B cell (primary cell): ENCODE measurements at regions not wholly inside any gene's neighbourhood (a gene's known extent, or its start where the extent isn't known, plus 50 kb on each side); places are given as distances from the start of the nearest gene placed in this dataset.
"Not testable (repeated sequence)": the region's sequence is repeated elsewhere in the genome, so short reads cannot be mapped to it uniquely, and the experiment has no call there.

Experiments
- ATAC-seq: fragments of 200-7000 bp; cut with Tn5 transposase; one replicate; pipeline ENCODE4 v1.10.0; 2021; ENCODE audit warnings: low read depth, mild to moderate bottlenecking, moderate number of reproducible peaks, moderate library complexity
- CTCF ChIA-PET: fragments of 350-600 bp; sonication (Branson Sonifier 250); formaldehyde crosslinking; loops from one replicate; lab custom pipeline; 2021; ENCODE audit warnings: antibody characterized with exemption, inconsistent platforms; lab: Charles Lee
- POLR2A ChIA-PET: fragments of 350-600 bp; sonication (Branson Sonifier 250); formaldehyde crosslinking; loops from one replicate; lab custom pipeline; 2021; ENCODE audit warnings: antibody characterized with exemption; lab: Charles Lee
- DNase-seq: peaks from one replicate; pipeline ENCODE4 v3.0.0; 2013
- H2AFZ ChIP-seq: 2 replicates; pipeline ENCODE4 v1.6.1; 2012; ENCODE audit warnings: mild to moderate bottlenecking, low read depth, low read length; ENCODE audit not compliant: insufficient read depth, poor library complexity, severe bottlenecking
- H3K27ac ChIP-seq, 2 donors: 1 replicate in 1 of 2; 2 replicates in 1 of 2; pipeline ENCODE4 v1.5.1; 2012 to 2013; ENCODE audit warnings: low read length in 2 of 2, mild to moderate bottlenecking in 2 of 2, moderate library complexity in 1 of 2
- H3K27me3 ChIP-seq, 4 experiments: fragments of 200-600 bp in 1 of 4; sonication (generic) in 1 of 4; replicated peaks in 1 of 4; 1 replicate in 2 of 4; 2 replicates in 2 of 4; pipeline versions ENCODE4 v1.6.1 to v1.7.0; 2013 to 2016; ENCODE audit warnings: low read length in 3 of 4, mild to moderate bottlenecking in 2 of 4, mixed read lengths in 1 of 4, moderate library complexity in 1 of 4; ENCODE audit not compliant: insufficient read depth in 4 of 4, control insufficient read depth in 3 of 4; ENCODE audit errors: control extremely low read depth in 1 of 4
- H3K36me3 ChIP-seq, 2 experiments: replicated peaks in 1 of 2; 1 replicate in 1 of 2; 2 replicates in 1 of 2; pipeline versions ENCODE4 v1.6.1 to v1.7.1; 2013; ENCODE audit warnings: low read length in 1 of 2; ENCODE audit not compliant: insufficient read depth in 2 of 2, control insufficient read depth in 1 of 2; ENCODE audit errors: control extremely low read depth in 1 of 2, extremely low read depth in 1 of 2
- H3K4me1 ChIP-seq, 2 donors: fragments of 200-600 bp in 1 of 2; sonication (generic) in 1 of 2; 1 replicate in 1 of 2; 2 replicates in 1 of 2; pipeline versions ENCODE4 v1.5.1 to v1.6.1; 2013 to 2017; ENCODE audit warnings: low read length in 2 of 2; ENCODE audit not compliant: control insufficient read depth in 2 of 2, insufficient read depth in 2 of 2
- H3K4me2 ChIP-seq: replicated peaks from 2 replicates; pipeline ENCODE3; 2012; ENCODE audit warnings: mild to moderate bottlenecking, low read depth, low read length; ENCODE audit not compliant: poor library complexity, severe bottlenecking
- H3K4me3 ChIP-seq, 5 experiments: fragments of 200-600 bp in 1 of 5; sonication (generic) in 1 of 5; 1 replicate in 3 of 5; 2 replicates in 2 of 5; pipeline versions ENCODE4 v1.5.1 to v1.7.0; 2011 to 2016; ENCODE audit warnings: low read length in 4 of 5, mild to moderate bottlenecking in 4 of 5, low read depth in 2 of 5, control low read depth in 1 of 5, moderate library complexity in 1 of 5; ENCODE audit not compliant: insufficient read depth in 1 of 5; ENCODE audit errors: control extremely low read depth in 1 of 5, extremely low read depth in 1 of 5
- H3K79me2 ChIP-seq: fragments of 200-600 bp; sonication (generic); one replicate; pipeline ENCODE4 v1.6.0; 2016; ENCODE audit warnings: low read length; ENCODE audit not compliant: control insufficient read depth, insufficient read depth
- H3K9ac ChIP-seq: fragments of 200-600 bp; sonication (generic); 2 replicates; pipeline ENCODE4 v1.6.1; 2017; ENCODE audit warnings: mild to moderate bottlenecking, low read length, moderate library complexity
- H3K9me3 ChIP-seq, 3 donors: one replicate each; pipeline versions ENCODE4 v1.6.1 to v1.7.1; 2013; ENCODE audit warnings: low read length in 2 of 3; ENCODE audit not compliant: control insufficient read depth in 2 of 3, insufficient read depth in 1 of 3; ENCODE audit errors: control extremely low read depth in 1 of 3
- H4K20me1 ChIP-seq: 2 replicates; pipeline ENCODE4 v1.6.0; 2012; ENCODE audit warnings: mild to moderate bottlenecking, low read length; ENCODE audit not compliant: insufficient read depth, control insufficient read depth, poor library complexity, severe bottlenecking
- H3K27ac Mint-ChIP-seq: one replicate; pipeline ENCODE4 v1.8.0; 2021; ENCODE audit warnings: mixed read lengths
- H3K27me3 Mint-ChIP-seq: one replicate; pipeline ENCODE4 v1.8.0; 2021; ENCODE audit warnings: mixed read lengths
- H3K4me1 Mint-ChIP-seq: one replicate; pipeline ENCODE4 v1.8.0; 2021; ENCODE audit warnings: mixed read lengths
- H3K4me3 Mint-ChIP-seq: one replicate; pipeline ENCODE4 v1.8.0; 2021; ENCODE audit warnings: mixed read lengths
- H3K9me3 Mint-ChIP-seq: one replicate; pipeline ENCODE4 v1.8.0; 2022; ENCODE audit warnings: mixed read lengths; ENCODE audit not compliant: insufficient read depth
- CTCF ChIP-seq: fragments of 200-600 bp; IDR thresholded peaks from one replicate; pipeline ENCODE4 v1.8.0; 2022; ENCODE audit warnings: antibody characterized with exemption, mild to moderate bottlenecking
- EZH2 ChIP-seq: IDR thresholded peaks from 2 replicates; pipeline ENCODE4 v1.6.1; 2012; ENCODE audit warnings: borderline replicate concordance, low read depth, mild to moderate bottlenecking, moderate library complexity, low read length; ENCODE audit not compliant: insufficient read depth, poor library complexity, severe bottlenecking
- WGBS: methylation state at CpG from one replicate; pipeline ENCODE4 v1.1.5; 2013; ENCODE audit warnings: missing lambda C conversion rate; ENCODE audit not compliant: insufficient coverage; 5-methylcytosine and 5-hydroxymethylcytosine counted together
- intact Hi-C: fragments of 100-400 bp; cut with micrococcal nuclease; formaldehyde crosslinking; loops from one replicate; pipeline ENCODE4 v1.10.0; 2022

GRCh38 chr20:29085625-29086024 is 2171.8 kb upstream of the DEFB115 start:
- ATAC-seq (no peak), DNase-seq (no peak)
- intact Hi-C loops, result no loop called here
- Histone ChIP-seq H3K4me3 (no peak overlapping the region), H3K4me2 (no peak overlapping the region), H3K9ac (no peak overlapping the region), H2AFZ (no peak overlapping the region), H3K27me3 (no peaks in the 10 kb centered on the region), H3K79me2 (no peaks in the 10 kb centered on the region), H3K36me3 (no peaks in the 10 kb centered on the region), H3K4me1 (no peaks in the 10 kb centered on the region), H4K20me1 (no peaks in the 10 kb centered on the region), H3K9me3 (peaks cover 0 to 7% (median 2%) of the 10 kb centered on the region in 3 donors), H3K27ac (no peak overlapping the region)
- H3K27ac Mint-ChIP-seq, result no peak overlapping the region
- no CpG with 5 or more reads among the region's 1 CpG for WGBS
- H3K9me3 Mint-ChIP-seq, result peaks cover 12% of the 10 kb centered on the region
- H3K4me1 Mint-ChIP-seq, result no peaks in the 10 kb centered on the region
- POLR2A ChIA-PET, result no interaction called here
- H3K4me3 Mint-ChIP-seq, result no peak overlapping the region
- no peak for TF ChIP-seq EZH2
- no peak for TF ChIP-seq CTCF
- CTCF ChIA-PET, result no interaction called here
- no peaks in the 10 kb centered on the region for H3K27me3 Mint-ChIP-seq

GRCh38 chr20:29086145-29086718 is 2171.2 kb upstream of the DEFB115 start:
- intact Hi-C loops, H3K9me3 ChIP-seq, H3K4me3 Mint-ChIP-seq, H3K79me2 ChIP-seq, H3K4me1 Mint-ChIP-seq, H3K27me3 ChIP-seq, H3K4me3 ChIP-seq, H3K4me2 ChIP-seq, DNase-seq, H3K36me3 ChIP-seq, H3K4me1 ChIP-seq, POLR2A ChIA-PET, H3K9ac ChIP-seq, CTCF ChIA-PET, H3K27ac Mint-ChIP-seq, H3K27me3 Mint-ChIP-seq, H4K20me1 ChIP-seq, H2AFZ ChIP-seq, H3K27ac ChIP-seq, ATAC-seq: not testable (repeated sequence)
- peaks cover 12% of the 10 kb centered on the region for H3K9me3 Mint-ChIP-seq
- WGBS, result 90% methylated on average over 3 of the region's 11 CpGs
